Fibroblast of pulmonary artery (primary cell): ENCODE measurements at regions not wholly inside any gene's neighbourhood (a gene's known extent, or its start where the extent isn't known, plus 50 kb on each side); places are given as distances from the start of the nearest gene placed in this dataset.

Experiments used
- DNase-seq: peaks from one replicate; pipeline ENCODE4 v3.0.0-alpha.2; 2010; ENCODE audit warnings: low read depth
- H3K4me3 ChIP-seq: replicated peaks from 2 replicates; pipeline ENCODE4 v1.5.1; 2011; ENCODE audit warnings: low read depth, mild to moderate bottlenecking, control low read depth, low read length, moderate library complexity
- TF ChIP-seq, protein P1 (sequence below): IDR thresholded peaks from 2 replicates; pipeline ENCODE4 v1.5.1; 2011; ENCODE audit warnings: mild to moderate bottlenecking, control low read depth, low read length, inconsistent platforms; ENCODE audit errors: missing control alignments

- TF ChIP-seq, protein P1, sequence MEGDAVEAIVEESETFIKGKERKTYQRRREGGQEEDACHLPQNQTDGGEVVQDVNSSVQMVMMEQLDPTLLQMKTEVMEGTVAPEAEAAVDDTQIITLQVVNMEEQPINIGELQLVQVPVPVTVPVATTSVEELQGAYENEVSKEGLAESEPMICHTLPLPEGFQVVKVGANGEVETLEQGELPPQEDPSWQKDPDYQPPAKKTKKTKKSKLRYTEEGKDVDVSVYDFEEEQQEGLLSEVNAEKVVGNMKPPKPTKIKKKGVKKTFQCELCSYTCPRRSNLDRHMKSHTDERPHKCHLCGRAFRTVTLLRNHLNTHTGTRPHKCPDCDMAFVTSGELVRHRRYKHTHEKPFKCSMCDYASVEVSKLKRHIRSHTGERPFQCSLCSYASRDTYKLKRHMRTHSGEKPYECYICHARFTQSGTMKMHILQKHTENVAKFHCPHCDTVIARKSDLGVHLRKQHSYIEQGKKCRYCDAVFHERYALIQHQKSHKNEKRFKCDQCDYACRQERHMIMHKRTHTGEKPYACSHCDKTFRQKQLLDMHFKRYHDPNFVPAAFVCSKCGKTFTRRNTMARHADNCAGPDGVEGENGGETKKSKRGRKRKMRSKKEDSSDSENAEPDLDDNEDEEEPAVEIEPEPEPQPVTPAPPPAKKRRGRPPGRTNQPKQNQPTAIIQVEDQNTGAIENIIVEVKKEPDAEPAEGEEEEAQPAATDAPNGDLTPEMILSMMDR, result no peak
- H3K4me3 ChIP-seq, result no peak overlapping the region
These were observed 814.7 kb upstream of the SLIT2 start for GRCh38 chr4:19437008-19437407.

GRCh38 chr4:19429684-19430083 is 822.0 kb upstream of the SLIT2 start:
- H3K4me3 ChIP-seq, result no peak overlapping the region
- DNase-seq, result no peak
- TF ChIP-seq, protein P1, result no peak

More at GRCh38 chr4:19437008-19437407, 814.7 kb upstream of the SLIT2 start:
- no peak for DNase-seq

- H3K4me3 ChIP-seq, result no peak overlapping the region
- no peak for DNase-seq
- TF ChIP-seq, protein P1, result no peak
These were observed 826.6 kb upstream of the SLIT2 start for GRCh38 chr4:19425146-19425545.

DNA sequence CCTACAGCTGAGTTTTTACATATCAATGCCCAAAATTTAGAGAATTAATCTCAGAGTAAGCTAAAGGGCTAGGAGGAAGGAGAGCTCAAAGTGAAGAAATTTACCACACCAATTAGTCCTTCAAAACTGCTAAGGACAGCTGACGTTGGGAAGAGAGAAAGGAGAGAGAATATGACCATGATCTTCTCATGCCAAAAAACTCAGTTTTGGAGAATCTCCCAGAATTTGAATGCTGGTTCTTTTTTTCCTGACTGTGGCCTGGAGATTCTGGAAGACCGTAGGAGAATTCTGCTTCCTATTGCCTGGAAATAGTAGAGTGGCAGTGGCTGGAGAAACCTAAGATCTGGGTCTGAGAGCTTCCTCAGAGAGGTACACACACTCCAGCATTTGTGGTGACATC is 834.4 kb upstream of the SLIT2 start:
- no peak for DNase-seq
- no peak overlapping the region for H3K4me3 ChIP-seq
- TF ChIP-seq, protein P1, result no peak

DNA sequence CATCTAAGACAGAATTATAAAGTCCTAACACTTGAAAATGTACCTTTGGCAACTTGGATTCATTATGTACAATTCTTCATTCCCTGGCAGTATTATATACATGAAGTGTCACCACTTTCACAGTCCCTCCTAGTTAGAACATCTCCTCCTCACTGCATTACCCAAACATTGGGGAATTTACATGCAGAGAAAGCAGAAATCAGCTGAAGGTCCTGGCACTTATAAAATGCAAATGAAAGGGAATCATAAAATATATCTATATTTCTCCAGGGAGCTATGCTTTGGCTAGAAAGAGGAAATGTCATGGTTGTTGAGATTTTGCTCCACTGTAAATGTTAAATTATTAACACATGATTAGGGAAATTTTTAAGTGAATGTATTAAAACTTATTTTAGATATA is 835.6 kb upstream of the SLIT2 start:
- DNase-seq, result no peak
- no peak overlapping the region for H3K4me3 ChIP-seq

DNA sequence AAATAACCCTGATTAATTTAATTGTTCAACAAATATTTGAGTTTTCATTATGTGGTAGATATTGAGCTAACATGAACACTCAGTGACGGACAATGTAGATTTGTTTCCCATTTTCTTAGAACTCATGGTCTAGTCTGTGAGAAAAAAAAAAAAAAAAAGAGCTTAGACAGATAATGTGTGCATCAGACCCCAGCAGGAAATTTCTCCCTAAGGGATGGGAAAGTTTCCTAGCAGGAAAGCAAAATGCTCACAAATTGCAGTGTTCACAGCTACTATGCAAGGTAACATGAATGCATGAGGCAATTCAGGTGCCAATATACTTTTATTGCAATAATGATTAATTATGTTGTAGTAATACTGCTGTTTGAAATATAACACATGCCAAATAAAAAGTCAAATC is 843.2 kb upstream of the SLIT2 start:
- TF ChIP-seq, protein P1, result no peak
- DNase-seq, result no peak
- no peak overlapping the region for H3K4me3 ChIP-seq

More for the DNA sequence above, 835.6 kb upstream of the SLIT2 start:
- TF ChIP-seq, protein P1, result no peak

- no peak for DNase-seq
- H3K4me3 ChIP-seq, result no peak overlapping the region
- TF ChIP-seq, protein P1, result no peak
These were observed 844.9 kb upstream of the SLIT2 start for GRCh38 chr4:19406789-19407188.
